HEK293 (cell line): ENCODE measurements at regions not wholly inside any gene's neighbourhood (a gene's known extent, or its start where the extent isn't known, plus 50 kb on each side); places are given as distances from the start of the nearest gene placed in this dataset.

ENCODE experiments used
- CTCF ChIA-PET: fragments of 350-600 bp; formaldehyde crosslinking; extraction: SDS; loops from one replicate; lab custom pipeline; 2021; ENCODE audit warnings: antibody characterized with exemption; lab: Yijun Ruan, JAX
- POLR2A ChIA-PET: fragments of 300-600 bp; formaldehyde crosslinking; extraction: SDS; loops from one replicate; lab custom pipeline; 2020; ENCODE audit warnings: antibody characterized with exemption, inconsistent platforms; lab: Yijun Ruan, JAX
- H3K27ac ChIP-seq: fragments of 200-500 bp; sonication (Bioruptor generic); 2 replicates; pipeline ENCODE4 v1.5.1; 2014; ENCODE audit warnings: low read depth, low read length, control low read depth, inconsistent platforms; ENCODE audit errors: extremely low read depth
- H3K36me3 ChIP-seq, 2 experiments: fragments of 200-500 bp in 1 of 2; sonication (Bioruptor generic) in 1 of 2; 1 replicate in 1 of 2; 2 replicates in 1 of 2; pipeline ENCODE4 v1.5.1; 2014 to 2017; ENCODE audit warnings: inconsistent platforms in 2 of 2, low read length in 2 of 2; ENCODE audit not compliant: control insufficient read depth in 2 of 2, insufficient read depth in 1 of 2
- H3K4me1 ChIP-seq: fragments of 200-500 bp; sonication (Bioruptor generic); 2 replicates; pipeline ENCODE4 v1.5.1; 2014; ENCODE audit warnings: mild to moderate bottlenecking, low read length, inconsistent platforms; ENCODE audit not compliant: control insufficient read depth, insufficient read depth
- H3K4me3 ChIP-seq: 2 replicates; pipeline ENCODE4 v1.5.1; 2011; ENCODE audit warnings: low read depth, mild to moderate bottlenecking, control low read depth, low read length, moderate library complexity
- H3K9me3 ChIP-seq: fragments of 200-500 bp; sonication (Bioruptor generic); 2 replicates; pipeline ENCODE4 v1.5.1; 2014; ENCODE audit warnings: low read depth, low read length, inconsistent platforms; ENCODE audit not compliant: control insufficient read depth, insufficient read depth
- IKZF3 ChIP-seq: fragments of 450-650 bp; IDR thresholded peaks from 2 replicates; pipeline ENCODE4 v1.5.0; 2018; ENCODE audit warnings: missing biosample characterization, mild to moderate bottlenecking, missing genetic modification characterization, moderate library complexity
- KLF7 ChIP-seq: fragments of 450-650 bp; formaldehyde crosslinking; IDR thresholded peaks from 2 replicates; pipeline ENCODE4 v1.5.1; 2016; ENCODE audit warnings: missing biosample characterization, missing genetic modification characterization, borderline replicate concordance
- MYNN ChIP-seq: fragments of 450-650 bp; formaldehyde crosslinking; IDR thresholded peaks from 2 replicates; pipeline ENCODE4 v1.5.1; 2016; ENCODE audit warnings: missing biosample characterization, missing genetic modification characterization, borderline replicate concordance
- TRIM28 ChIP-seq: IDR thresholded peaks from 2 replicates; pipeline ENCODE4 v1.6.1; 2011; ENCODE audit warnings: low read length, control low read depth, borderline replicate concordance
- ZBTB17 ChIP-seq: fragments of 450-650 bp; formaldehyde crosslinking; IDR thresholded peaks from 2 replicates; pipeline ENCODE4 v1.5.1; 2016; ENCODE audit warnings: missing biosample characterization, missing genetic modification characterization
- ZBTB7A ChIP-seq: fragments of 450-650 bp; formaldehyde crosslinking; IDR thresholded peaks from 2 replicates; pipeline ENCODE4 v1.5.1; 2016; ENCODE audit warnings: low read depth, missing biosample characterization, missing genetic modification characterization
- ZFP41 ChIP-seq: fragments of 450-650 bp; formaldehyde crosslinking; IDR thresholded peaks from 2 replicates; pipeline ENCODE4 v1.5.1; 2016; ENCODE audit warnings: missing biosample characterization, missing genetic modification characterization, borderline replicate concordance
- ZFP69B ChIP-seq: fragments of 450-650 bp; formaldehyde crosslinking; IDR thresholded peaks from 2 replicates; pipeline ENCODE4 v1.5.1; 2016; ENCODE audit warnings: missing biosample characterization, missing genetic modification characterization
- ZNF121 ChIP-seq: fragments of 450-650 bp; formaldehyde crosslinking; IDR thresholded peaks from 2 replicates; pipeline ENCODE4 v1.5.1; 2016; ENCODE audit warnings: missing biosample characterization, missing genetic modification characterization
- ZNF133 ChIP-seq: fragments of 450-650 bp; formaldehyde crosslinking; IDR thresholded peaks from 2 replicates; pipeline ENCODE4 v1.5.1; 2016; ENCODE audit warnings: missing biosample characterization, missing genetic modification characterization
- ZNF138 ChIP-seq: fragments of 450-650 bp; formaldehyde crosslinking; IDR thresholded peaks from 2 replicates; pipeline ENCODE4 v1.5.1; 2016; ENCODE audit warnings: missing biosample characterization, missing genetic modification characterization, borderline replicate concordance
- ZNF169 ChIP-seq: fragments of 450-650 bp; formaldehyde crosslinking; IDR thresholded peaks from 2 replicates; pipeline ENCODE4 v1.5.1; 2016; ENCODE audit warnings: missing biosample characterization, missing genetic modification characterization
- ZNF211 ChIP-seq: fragments of 450-650 bp; formaldehyde crosslinking; IDR thresholded peaks from 2 replicates; pipeline ENCODE4 v1.5.1; 2016; ENCODE audit warnings: low read depth, missing biosample characterization, missing genetic modification characterization
- ZNF311 ChIP-seq: fragments of 450-650 bp; formaldehyde crosslinking; IDR thresholded peaks from 2 replicates; pipeline ENCODE4 v1.5.1; 2017; ENCODE audit warnings: missing biosample characterization, missing genetic modification characterization, borderline replicate concordance
- ZNF416 ChIP-seq: fragments of 450-650 bp; formaldehyde crosslinking; IDR thresholded peaks from 2 replicates; pipeline ENCODE4 v1.5.1; 2016; ENCODE audit warnings: missing biosample characterization, missing genetic modification characterization
- ZNF548 ChIP-seq: fragments of 450-650 bp; formaldehyde crosslinking; IDR thresholded peaks from 2 replicates; pipeline ENCODE4 v1.5.1; 2016; ENCODE audit warnings: missing biosample characterization, missing genetic modification characterization
- ZNF596 ChIP-seq: fragments of 450-650 bp; IDR thresholded peaks from 2 replicates; pipeline ENCODE4 v1.5.0; 2018; ENCODE audit warnings: missing biosample characterization, mild to moderate bottlenecking, missing genetic modification characterization, moderate library complexity
- ZNF658 ChIP-seq: fragments of 450-650 bp; formaldehyde crosslinking; IDR thresholded peaks from 2 replicates; pipeline ENCODE4; 2016; ENCODE audit warnings: missing biosample characterization, missing genetic modification characterization
- ZNF830 ChIP-seq: fragments of 450-650 bp; IDR thresholded peaks from 2 replicates; pipeline ENCODE4 v1.5.0; 2018; ENCODE audit warnings: missing biosample characterization, missing genetic modification characterization, low read depth, mild to moderate bottlenecking, moderate library complexity
- TF ChIP-seq, protein P1 (sequence below): fragments of 450-650 bp; formaldehyde crosslinking; IDR thresholded peaks from 2 replicates; pipeline ENCODE4 v1.5.1; 2016; ENCODE audit warnings: missing biosample characterization, missing genetic modification characterization
- TF ChIP-seq, protein P2 (sequence below): fragments of 450-650 bp; formaldehyde crosslinking; IDR thresholded peaks from 2 replicates; pipeline ENCODE4 v1.5.0; 2017; ENCODE audit warnings: missing biosample characterization, missing genetic modification characterization, borderline replicate concordance

DNA sequence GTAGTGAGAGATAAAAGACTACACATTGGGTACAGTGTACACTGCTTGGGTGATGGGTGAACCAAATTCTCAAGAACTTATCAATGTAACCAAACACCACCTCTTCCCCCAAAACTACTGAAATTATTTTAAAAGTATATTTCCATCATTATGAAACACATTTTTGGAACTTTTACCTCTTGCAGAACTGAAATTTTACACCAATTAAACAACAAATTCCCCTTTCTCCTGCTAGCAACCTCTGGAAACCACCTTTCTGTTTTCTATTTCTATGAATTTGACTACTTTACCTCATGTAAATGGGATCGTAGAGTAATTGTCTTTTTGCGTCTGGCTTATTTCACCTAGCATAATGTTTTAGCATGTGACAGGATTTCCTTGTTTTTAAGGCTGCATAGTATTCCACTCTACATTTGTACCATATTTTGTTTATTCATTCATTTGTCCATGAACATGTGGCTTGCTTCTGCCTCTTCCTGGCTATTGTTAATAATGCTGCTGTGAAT, 149.9 kb upstream of the PHACTR1 start (continued):
- TF ChIP-seq ZNF830 (tag by site-specific recombination): no peak

DNA sequence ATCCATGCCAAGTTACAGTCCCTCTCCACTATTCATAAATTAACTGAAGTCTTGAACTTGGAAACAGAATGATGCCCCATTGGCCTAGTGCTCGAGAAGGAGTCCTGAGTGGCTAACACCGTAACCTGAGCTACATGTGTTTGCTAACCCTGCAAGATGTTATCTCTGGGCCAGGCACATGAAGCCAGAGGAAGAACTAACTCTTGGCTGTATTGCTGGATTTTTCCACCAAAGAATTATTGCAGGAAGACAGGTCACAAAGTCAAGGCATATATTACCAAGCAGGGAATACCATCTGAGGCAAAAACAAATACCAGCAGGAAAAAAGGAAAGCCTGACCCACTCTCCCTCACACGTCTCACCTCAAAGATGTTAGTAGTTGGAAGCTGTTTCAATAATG, 148.9 kb upstream of the PHACTR1 start:
- TF ChIP-seq ZNF658 (tag by site-specific recombination) (no peak), TRIM28 (0 out of 2 replicates have a peak, but pooled peaks have one; percentile 26), ZNF121 (tag by site-specific recombination) (no peak), ZNF138 (tag by site-specific recombination) (no peak)
- ChIA-PET CTCF (interaction anchor here (0.6 to 1.2 kb wide), 4 partner anchors 59 to 911 kb away, joined by 3 to 7 read pairs (median 3); no protein-coding TSS in a partner anchor), POLR2A (no interaction called here)
- Histone ChIP-seq H3K9me3 (no peaks in the 10 kb centered on the region), H3K27ac (no peak overlapping the region), H3K4me1 (no peaks in the 10 kb centered on the region), H3K36me3 (no peaks in the 10 kb centered on the region), H3K4me3 (no peak overlapping the region)

DNA sequence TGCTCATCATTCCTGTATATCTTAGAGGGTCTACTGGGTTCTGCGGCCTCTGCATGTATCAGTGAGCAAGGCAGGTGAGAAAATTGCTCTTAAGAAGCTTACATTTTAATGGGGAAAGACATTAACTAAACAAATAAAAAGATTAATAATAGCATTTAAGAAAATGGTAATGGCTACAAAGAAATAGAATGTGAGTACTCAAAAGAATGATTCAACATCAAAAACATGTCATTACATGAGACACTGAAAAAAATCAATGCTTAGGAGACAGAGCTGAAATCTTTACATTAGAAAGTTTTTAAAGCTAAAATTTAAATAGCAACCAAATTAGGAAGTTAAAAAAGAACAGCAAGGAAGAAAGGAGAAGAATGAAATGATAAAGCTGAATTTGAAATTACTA, 146.9 kb upstream of the PHACTR1 start:
- Histone ChIP-seq H3K9me3 (no peaks in the 10 kb centered on the region), H3K4me1 (no peaks in the 10 kb centered on the region), H3K27ac (no peak overlapping the region), H3K36me3 (no peaks in the 10 kb centered on the region), H3K4me3 (no peak overlapping the region)
- ChIA-PET CTCF (interaction anchor here (0.6 to 0.9 kb wide), 5 partner anchors 37 to 1208 kb away, joined by 3 read pairs; no protein-coding TSS in a partner anchor), POLR2A (interaction anchor here (0.7 kb wide), 1 partner anchor 72 kb away, joined by 8 read pairs; no protein-coding TSS in a partner anchor)
- no peak for TF ChIP-seq ZNF133 (tag by site-specific recombination)
- TF ChIP-seq IKZF3 (tag by site-specific recombination): no peak
- TF ChIP-seq, protein P1, sequence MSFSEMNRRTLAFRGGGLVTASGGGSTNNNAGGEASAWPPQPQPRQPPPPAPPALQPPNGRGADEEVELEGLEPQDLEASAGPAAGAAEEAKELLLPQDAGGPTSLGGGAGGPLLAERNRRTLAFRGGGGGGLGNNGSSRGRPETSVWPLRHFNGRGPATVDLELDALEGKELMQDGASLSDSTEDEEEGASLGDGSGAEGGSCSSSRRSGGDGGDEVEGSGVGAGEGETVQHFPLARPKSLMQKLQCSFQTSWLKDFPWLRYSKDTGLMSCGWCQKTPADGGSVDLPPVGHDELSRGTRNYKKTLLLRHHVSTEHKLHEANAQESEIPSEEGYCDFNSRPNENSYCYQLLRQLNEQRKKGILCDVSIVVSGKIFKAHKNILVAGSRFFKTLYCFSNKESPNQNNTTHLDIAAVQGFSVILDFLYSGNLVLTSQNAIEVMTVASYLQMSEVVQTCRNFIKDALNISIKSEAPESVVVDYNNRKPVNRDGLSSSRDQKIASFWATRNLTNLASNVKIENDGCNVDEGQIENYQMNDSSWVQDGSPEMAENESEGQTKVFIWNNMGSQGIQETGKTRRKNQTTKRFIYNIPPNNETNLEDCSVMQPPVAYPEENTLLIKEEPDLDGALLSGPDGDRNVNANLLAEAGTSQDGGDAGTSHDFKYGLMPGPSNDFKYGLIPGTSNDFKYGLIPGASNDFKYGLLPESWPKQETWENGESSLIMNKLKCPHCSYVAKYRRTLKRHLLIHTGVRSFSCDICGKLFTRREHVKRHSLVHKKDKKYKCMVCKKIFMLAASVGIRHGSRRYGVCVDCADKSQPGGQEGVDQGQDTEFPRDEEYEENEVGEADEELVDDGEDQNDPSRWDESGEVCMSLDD (tag by site-specific recombination): no peak
- no peak for TF ChIP-seq ZFP41 (tag by site-specific recombination)
- no peak for TF ChIP-seq ZNF658 (tag by site-specific recombination)
- no peak for TF ChIP-seq ZNF211 (tag by site-specific recombination)
- TF ChIP-seq ZNF596 (tag by site-specific recombination): no peak
- TF ChIP-seq, protein P2, sequence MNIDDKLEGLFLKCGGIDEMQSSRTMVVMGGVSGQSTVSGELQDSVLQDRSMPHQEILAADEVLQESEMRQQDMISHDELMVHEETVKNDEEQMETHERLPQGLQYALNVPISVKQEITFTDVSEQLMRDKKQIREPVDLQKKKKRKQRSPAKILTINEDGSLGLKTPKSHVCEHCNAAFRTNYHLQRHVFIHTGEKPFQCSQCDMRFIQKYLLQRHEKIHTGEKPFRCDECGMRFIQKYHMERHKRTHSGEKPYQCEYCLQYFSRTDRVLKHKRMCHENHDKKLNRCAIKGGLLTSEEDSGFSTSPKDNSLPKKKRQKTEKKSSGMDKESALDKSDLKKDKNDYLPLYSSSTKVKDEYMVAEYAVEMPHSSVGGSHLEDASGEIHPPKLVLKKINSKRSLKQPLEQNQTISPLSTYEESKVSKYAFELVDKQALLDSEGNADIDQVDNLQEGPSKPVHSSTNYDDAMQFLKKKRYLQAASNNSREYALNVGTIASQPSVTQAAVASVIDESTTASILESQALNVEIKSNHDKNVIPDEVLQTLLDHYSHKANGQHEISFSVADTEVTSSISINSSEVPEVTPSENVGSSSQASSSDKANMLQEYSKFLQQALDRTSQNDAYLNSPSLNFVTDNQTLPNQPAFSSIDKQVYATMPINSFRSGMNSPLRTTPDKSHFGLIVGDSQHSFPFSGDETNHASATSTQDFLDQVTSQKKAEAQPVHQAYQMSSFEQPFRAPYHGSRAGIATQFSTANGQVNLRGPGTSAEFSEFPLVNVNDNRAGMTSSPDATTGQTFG: no peak
- no peak for TF ChIP-seq ZNF311 (tag by site-specific recombination)
- TF ChIP-seq ZFP69B: no peak
- TF ChIP-seq ZNF416 (tag by site-specific recombination): no peak
- TF ChIP-seq KLF7 (tag by site-specific recombination): no peak
- TF ChIP-seq ZBTB7A (tag by site-specific recombination): no peak
- no peak for TF ChIP-seq ZNF548 (tag by site-specific recombination)
- no peak for TF ChIP-seq ZBTB17 (tag by site-specific recombination)
- TF ChIP-seq ZNF169 (tag by site-specific recombination): no peak
- TF ChIP-seq MYNN: no peak
